HAP-1 (cell line): ENCODE measurements at regions not wholly inside any gene's neighbourhood (a gene's known extent, or its start where the extent isn't known, plus 50 kb on each side); places are given as distances from the start of the nearest gene placed in this dataset.

Source experiments
- DNase-seq, 2 experiments: peaks; one replicate each; pipeline ENCODE4 v3.0.0-alpha.2; 2016 to 2020; ENCODE audit warnings: low spot score in 2 of 2
- H3K27me3 ChIP-seq: fragments of 250-450 bp; sonication (Bioruptor Pico); 2 replicates; pipeline ENCODE4 v1.5.1; 2020; ENCODE audit warnings: low read depth, mild to moderate bottlenecking, moderate library complexity
- H3K36me3 ChIP-seq: fragments of 250-450 bp; sonication (Bioruptor Pico); replicated peaks from 2 replicates; pipeline ENCODE4 v1.5.1; 2020; ENCODE audit warnings: mild to moderate bottlenecking
- H3K4me1 ChIP-seq: fragments of 250-450 bp; sonication (Bioruptor Pico); 2 replicates; pipeline ENCODE4 v1.5.1; 2020; ENCODE audit warnings: mild to moderate bottlenecking
- H3K4me3 ChIP-seq: fragments of 250-450 bp; sonication (Bioruptor Pico); 2 replicates; pipeline ENCODE4 v1.5.1; 2020; ENCODE audit warnings: mild to moderate bottlenecking, moderate library complexity
- H3K9me3 ChIP-seq: fragments of 250-450 bp; sonication (Bioruptor Pico); 2 replicates; pipeline ENCODE4 v1.5.1; 2020; ENCODE audit warnings: mild to moderate bottlenecking, moderate library complexity
- in situ Hi-C: fragments of 300-500 bp; cut with MboI; formaldehyde crosslinking; loops from 3 replicates; pipeline ENCODE4 v1.14.3; 2020; ENCODE audit warnings: low sequenced_read_pairs, inconsistent platforms, mixed read lengths

DNA sequence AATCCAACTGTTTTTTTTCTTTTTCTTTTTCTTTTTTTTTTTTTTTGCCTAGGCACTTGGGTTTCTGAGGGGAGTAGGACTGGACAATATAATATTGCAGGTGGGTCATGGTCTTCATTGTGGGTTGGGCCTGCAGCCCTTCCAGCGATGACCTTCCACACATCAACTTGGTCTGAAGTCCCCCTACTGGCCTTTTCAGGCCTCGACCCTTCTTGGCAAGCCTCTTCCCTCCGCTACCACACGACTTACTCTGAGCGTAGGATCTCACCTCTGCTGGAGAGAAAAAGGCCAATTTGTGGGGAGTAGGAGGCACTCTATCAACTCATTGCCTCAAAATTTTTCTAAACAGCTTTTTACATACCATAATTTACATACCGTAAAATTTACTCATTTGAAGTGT lies 51.1 kb upstream of the GRIK3 start:
- DNase-seq: no peak
- Histone ChIP-seq H3K4me1 (no peaks in the 10 kb centered on the region), H3K9me3 (no peaks in the 10 kb centered on the region), H3K36me3 (no peaks in the 10 kb centered on the region), H3K4me3 (no peak overlapping the region), H3K27me3 (no peaks in the 10 kb centered on the region)
- in situ Hi-C loops: no loop called here

DNA sequence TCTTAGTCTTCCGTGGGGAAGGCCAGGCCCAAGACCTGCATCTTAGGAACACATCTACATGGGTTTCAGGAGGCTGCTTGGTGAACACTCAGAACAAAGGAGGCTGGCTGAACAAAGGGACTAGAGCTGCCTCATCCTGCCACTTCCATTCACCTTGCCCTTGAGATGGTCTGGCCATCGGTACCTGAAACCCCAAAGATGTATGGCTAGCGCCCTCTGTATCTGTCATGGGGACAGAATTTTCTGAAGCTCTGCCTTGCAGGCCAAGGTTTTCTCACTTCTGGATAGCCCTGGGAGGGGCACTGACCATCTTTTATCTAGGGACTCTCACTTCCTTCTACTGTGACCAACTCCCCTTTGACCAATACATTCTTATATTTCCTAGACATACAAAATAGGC lies 55.4 kb upstream of the GRIK3 start:
- Histone ChIP-seq H3K4me3 (no peak overlapping the region), H3K4me1 (no peaks in the 10 kb centered on the region), H3K27me3 (no peaks in the 10 kb centered on the region), H3K36me3 (no peaks in the 10 kb centered on the region), H3K9me3 (no peaks in the 10 kb centered on the region)
- no peak for DNase-seq
- in situ Hi-C loops: no loop called here

DNA sequence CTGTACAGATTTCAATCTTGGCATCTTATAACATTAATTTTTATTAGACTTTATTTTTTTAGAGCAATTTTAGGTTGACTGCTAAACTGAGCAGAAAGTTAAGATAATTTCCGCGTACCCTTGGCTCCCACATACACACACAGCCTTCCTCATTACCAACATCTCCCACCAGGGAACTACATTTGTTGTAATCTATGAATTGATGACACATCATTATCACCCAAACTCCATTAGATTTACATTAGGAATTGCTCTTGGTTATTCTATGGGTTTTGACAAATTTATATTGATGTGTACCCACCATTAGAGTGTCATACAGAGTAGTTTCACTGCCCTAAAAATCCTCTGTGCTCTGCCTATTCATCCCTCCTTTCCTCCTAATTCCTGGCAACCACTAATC lies 56.4 kb upstream of the GRIK3 start:
- DNase-seq: no peak
- in situ Hi-C loops: no loop called here

DNA sequence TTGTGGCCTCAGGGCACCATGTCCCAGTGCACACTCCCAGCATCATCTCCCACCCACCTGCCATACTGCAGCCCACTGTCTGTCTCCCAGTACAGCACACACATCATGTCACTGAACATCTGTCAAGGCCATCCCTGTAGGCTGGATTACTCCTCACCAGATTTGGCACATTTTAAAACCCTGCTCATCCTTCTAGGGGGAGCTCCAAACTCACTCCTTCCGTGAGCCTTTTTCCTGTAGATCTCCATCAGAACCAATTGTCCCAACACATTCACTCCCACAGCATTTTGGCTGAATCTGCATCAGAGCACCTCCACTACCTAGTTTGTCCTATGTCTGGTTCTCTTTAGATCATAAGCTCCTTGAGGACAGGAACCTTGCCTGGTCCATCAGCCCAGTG lies 58.6 kb upstream of the GRIK3 start:
- no peak for DNase-seq
- H3K27me3 ChIP-seq: no peaks in the 10 kb centered on the region
- H3K4me1 ChIP-seq: no peaks in the 10 kb centered on the region
- H3K4me3 ChIP-seq: no peak overlapping the region
- H3K9me3 ChIP-seq: no peaks in the 10 kb centered on the region
- in situ Hi-C loops: no loop called here
- H3K36me3 ChIP-seq: no peaks in the 10 kb centered on the region

More for the DNA sequence above, 56.4 kb upstream of the GRIK3 start:
- Histone ChIP-seq H3K9me3 (no peaks in the 10 kb centered on the region), H3K27me3 (no peaks in the 10 kb centered on the region), H3K4me1 (no peaks in the 10 kb centered on the region), H3K36me3 (no peaks in the 10 kb centered on the region), H3K4me3 (no peak overlapping the region)

DNA sequence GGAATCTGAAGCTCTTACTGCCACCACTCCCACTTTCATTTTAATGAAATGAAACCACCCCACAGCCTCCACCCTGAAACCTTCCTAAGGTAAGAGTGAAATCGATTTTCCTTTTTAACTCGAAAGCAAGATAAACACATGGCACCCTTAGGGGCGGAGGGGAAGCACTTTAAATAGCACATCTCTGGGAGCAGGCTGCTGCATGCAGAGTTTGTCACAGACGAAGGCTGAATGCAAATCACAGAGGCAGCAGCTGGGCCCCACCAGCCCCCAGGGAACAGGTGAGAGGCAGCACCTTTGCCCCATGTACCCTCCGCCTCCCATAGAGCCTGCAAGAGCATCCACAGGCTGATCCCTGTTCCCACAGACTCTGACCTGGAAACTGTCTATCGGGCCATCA lies 60.0 kb upstream of the GRIK3 start:
- Histone ChIP-seq H3K4me3 (no peak overlapping the region), H3K27me3 (no peaks in the 10 kb centered on the region), H3K36me3 (no peaks in the 10 kb centered on the region), H3K9me3 (no peaks in the 10 kb centered on the region), H3K4me1 (no peaks in the 10 kb centered on the region)
- DNase-seq: no peak
- in situ Hi-C loops: no loop called here

DNA sequence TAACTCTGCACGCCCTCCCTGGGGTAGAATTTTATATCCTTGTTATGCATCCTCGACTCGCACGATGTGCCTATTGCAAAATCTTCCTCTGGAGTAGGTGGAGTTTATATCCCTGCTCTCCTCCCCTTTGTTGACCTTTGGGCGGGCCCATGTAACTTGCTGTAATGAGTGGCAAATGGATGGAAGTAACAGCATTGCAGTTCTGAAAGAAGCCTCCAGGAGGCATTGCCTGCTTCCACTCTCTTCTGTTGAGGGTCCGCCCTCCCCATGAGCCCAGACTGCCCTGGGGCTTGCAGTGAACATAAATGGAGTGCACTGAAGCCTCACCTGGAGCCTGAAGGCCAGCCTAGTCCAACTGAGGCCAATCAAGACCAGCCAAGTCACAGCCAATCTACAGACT lies 62.2 kb upstream of the GRIK3 start:
- DNase-seq: peak; percentile 3 to 42
- no peaks in the 10 kb centered on the region for H3K27me3 ChIP-seq
- no peaks in the 10 kb centered on the region for H3K9me3 ChIP-seq
- no peaks in the 10 kb centered on the region for H3K4me1 ChIP-seq
- in situ Hi-C loops: no loop called here
- H3K4me3 ChIP-seq: no peak overlapping the region
- no peaks in the 10 kb centered on the region for H3K36me3 ChIP-seq

DNA sequence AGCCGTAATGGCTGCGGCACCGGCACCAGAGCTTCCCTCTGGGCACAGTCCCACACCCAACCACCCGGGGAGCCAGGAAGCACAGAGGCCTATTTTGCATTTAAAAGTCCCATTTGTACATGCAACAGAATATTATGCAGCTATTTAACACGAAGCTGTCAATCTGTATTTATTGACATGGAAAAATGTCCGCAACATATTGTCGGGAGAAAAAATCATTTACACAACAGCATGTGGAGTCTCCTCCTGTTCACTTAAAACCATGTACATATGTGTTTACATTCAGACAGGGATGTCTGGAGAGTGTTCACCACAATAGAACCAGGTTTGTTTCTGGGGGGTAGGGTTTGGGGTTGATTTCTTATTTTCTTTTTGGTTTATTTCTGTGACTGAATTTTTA lies 63.4 kb upstream of the GRIK3 start:
- no peak for DNase-seq
- no peaks in the 10 kb centered on the region for H3K36me3 ChIP-seq
- no peak overlapping the region for H3K4me3 ChIP-seq
- in situ Hi-C loops: no loop called here
- H3K27me3 ChIP-seq: no peaks in the 10 kb centered on the region
- H3K9me3 ChIP-seq: no peaks in the 10 kb centered on the region
- H3K4me1 ChIP-seq: no peaks in the 10 kb centered on the region

DNA sequence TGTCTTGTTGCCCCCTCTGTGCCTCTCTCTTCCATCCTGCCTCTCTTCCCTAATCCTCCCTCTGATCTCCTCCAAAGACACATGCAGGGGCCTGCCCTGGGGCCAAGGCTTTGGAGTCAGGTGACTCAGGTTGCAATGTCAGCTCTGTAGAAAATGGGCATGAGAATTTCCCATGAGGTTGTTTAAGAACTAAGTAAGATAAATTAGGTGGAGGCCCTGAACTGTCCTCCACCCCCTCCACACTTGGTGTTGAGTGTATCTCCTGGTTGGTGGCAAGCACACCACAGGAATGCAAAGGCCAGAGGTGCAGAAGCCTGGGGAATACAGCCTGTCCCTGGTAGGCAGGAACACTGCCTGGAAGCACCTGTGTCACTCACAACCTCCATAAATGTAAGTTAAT lies 63.9 kb upstream of the GRIK3 start:
- Histone ChIP-seq H3K36me3 (no peaks in the 10 kb centered on the region), H3K9me3 (no peaks in the 10 kb centered on the region), H3K4me3 (no peak overlapping the region), H3K4me1 (no peaks in the 10 kb centered on the region), H3K27me3 (no peaks in the 10 kb centered on the region)
- no peak for DNase-seq
- in situ Hi-C loops: no loop called here

DNA sequence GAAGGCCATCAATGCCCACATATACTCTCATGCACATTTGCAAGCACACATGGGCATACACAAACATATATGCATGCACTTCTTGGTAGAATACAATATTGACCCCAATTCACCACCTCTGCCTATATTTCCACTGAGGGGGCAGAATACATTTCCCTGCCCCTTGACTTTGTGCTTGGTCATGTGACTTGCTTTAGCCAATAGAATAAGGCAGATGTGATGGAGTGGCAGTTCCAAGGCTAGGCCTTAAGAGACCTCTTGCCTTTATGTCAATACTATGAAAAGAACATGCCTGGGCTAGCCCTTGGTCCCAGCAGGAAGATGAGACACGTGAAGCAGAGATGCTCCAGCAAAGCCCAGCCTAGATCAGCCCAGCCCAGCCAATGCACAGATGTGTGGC lies 66.0 kb upstream of the GRIK3 start:
- DNase-seq: no peak
- no peak overlapping the region for H3K4me3 ChIP-seq
- in situ Hi-C loops: no loop called here

DNA sequence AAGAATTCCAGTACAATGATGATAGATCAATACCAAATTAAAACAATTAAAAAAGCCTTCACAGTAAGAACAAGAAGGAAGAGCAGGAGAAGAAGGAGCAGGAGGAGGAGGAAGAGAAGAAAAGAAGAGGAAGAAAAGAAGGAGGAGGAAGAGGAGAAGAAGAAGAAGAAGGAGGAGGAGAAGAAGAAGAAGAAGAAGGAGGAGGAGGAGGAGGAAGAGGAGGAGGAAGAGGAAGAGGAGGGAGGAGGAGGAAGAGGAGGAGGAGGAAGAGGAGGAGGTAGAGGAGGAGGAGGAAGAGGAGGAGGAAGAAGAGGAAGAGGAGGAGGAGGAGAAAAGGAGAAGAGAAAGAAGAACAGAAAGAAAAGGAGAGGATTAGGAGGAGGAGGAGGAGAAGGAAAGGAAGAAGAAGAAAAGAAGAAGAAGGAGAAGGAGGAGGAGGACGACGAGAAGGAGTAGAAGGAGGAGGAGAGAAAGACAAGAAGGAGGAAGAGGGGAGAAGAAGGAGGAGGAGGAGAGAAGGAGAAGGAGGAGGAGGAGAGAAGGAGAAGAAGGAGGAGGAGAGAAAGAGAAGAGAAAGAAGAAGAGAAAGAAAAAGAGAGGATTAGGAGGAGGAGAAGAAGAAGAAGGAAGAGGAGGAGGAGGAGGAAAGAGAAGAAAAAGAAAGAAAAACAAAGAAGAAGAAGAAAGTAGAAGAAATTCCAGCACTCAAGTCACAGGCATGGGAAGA lies 68.5 kb upstream of the GRIK3 start:
- no peaks in the 10 kb centered on the region for H3K36me3 ChIP-seq
- in situ Hi-C loops: no loop called here
- no peak for DNase-seq
- no peaks in the 10 kb centered on the region for H3K27me3 ChIP-seq
- no peaks in the 10 kb centered on the region for H3K4me1 ChIP-seq
- H3K4me3 ChIP-seq: no peak overlapping the region
- no peaks in the 10 kb centered on the region for H3K9me3 ChIP-seq

More for the DNA sequence above, 66.0 kb upstream of the GRIK3 start:
- no peaks in the 10 kb centered on the region for H3K9me3 ChIP-seq
- H3K36me3 ChIP-seq: no peaks in the 10 kb centered on the region
- no peaks in the 10 kb centered on the region for H3K4me1 ChIP-seq
- no peaks in the 10 kb centered on the region for H3K27me3 ChIP-seq

DNA sequence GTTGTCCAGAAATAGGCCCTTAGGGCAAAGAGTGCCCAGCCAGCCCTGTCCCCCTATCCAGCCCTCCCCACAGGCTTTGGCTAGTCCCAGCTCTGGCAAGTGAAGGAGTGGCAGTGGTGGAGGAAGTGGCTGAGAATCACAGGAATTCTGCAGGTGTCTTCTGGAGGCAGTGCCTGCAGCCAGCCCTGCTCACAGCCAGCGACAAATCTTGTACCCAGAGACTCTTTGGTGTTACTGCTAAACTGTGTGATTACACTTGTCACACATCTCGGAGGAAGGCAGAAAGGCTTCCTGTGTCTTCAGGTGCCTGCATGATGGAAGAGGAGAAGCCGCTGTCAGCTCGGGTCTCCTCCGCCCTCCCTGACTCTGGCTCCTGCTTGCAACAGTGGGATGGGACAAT lies 71.6 kb upstream of the GRIK3 start:
- DNase-seq: no peak
- no peak overlapping the region for H3K4me3 ChIP-seq
- in situ Hi-C loops: no loop called here
- H3K9me3 ChIP-seq: no peaks in the 10 kb centered on the region
- H3K4me1 ChIP-seq: no peaks in the 10 kb centered on the region
- H3K36me3 ChIP-seq: no peaks in the 10 kb centered on the region
- H3K27me3 ChIP-seq: no peaks in the 10 kb centered on the region

DNA sequence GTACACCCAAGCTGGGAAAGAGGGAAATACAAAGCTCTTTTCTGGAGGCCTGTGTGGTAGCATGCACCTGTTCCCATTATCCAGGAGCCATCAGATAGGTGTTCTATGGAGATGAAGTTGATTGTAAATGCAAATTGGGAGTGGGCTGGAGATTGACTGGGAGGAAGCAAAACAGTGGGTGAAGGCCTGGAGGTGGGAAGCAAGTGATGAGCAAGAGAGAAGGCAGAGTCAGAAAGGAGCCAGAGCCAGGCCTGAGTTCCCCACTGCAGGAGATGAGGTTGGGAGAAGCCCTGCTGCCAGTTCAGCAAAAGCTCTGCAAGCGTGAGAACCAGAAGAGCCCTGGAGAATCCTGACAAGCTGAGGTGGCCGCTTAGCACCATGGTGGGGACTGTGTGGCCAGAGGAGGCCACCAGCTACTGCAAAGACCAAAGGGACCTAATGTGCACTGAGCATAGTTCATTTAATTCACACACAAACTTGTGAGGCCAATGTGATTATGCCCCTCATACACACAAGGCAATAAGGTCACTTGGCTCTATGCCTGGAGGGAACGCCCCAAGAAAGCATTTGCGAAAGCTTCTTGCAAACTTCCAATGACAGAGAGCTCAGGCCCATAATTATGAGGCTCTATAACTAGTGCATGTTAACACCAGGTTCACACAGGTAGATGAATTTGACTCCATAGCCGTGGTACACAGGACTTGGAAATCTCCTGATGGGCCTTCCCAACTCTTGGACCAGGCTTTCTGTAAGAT lies 73.0 kb upstream of the GRIK3 start:
- DNase-seq: no peak
- no peaks in the 10 kb centered on the region for H3K36me3 ChIP-seq
- no peaks in the 10 kb centered on the region for H3K27me3 ChIP-seq
- no peak overlapping the region for H3K4me3 ChIP-seq
- in situ Hi-C loops: no loop called here
- H3K9me3 ChIP-seq: no peaks in the 10 kb centered on the region
- H3K4me1 ChIP-seq: no peaks in the 10 kb centered on the region

DNA sequence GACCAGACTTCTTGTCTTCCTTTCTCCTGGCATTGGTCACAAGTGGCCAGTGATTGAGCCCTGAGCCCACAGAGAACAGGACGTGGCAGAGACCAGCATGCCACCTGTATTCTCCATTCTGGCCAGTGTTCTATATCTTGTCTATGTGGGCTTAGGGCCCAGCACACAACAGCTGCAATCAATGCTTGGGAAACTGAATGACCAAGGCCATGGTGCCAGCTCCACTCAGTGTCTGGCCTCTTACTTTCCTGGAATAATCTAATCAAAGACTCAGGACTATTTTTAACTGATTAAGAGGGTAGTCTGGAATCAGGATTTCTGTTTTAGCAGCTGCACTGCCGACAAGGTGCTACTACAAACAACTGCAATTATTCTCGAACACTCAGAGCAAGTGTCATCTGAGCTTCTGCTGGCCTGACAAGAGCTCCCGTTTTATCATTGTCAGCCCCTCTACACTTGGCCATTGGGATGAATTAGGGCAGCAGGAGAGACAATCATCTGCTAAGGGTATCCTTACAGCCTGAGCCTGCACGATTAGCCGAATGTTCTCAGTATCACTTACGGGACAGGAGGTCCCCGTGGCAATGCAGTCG lies 74.4 kb upstream of the GRIK3 start:
- in situ Hi-C loops: no loop called here
- H3K27me3 ChIP-seq: no peaks in the 10 kb centered on the region

DNA sequence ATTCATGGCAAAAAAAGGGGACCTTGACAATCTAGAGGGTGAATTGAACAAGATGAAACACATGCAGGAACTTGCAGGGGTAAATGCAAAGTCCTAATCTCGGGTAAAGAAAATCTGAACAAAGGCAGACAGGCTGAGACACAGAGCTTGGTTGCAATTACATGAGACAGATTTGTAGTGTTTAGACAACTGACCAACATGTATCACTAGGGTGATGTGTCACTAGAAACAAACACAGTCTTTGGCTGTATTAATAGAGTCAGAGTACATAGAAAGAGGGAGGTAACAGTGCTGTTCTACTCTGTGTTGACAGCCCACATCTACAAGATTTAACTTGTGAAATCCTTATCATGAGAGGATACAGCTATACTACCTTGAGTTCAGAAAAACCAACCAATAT lies 78.1 kb upstream of the GRIK3 start:
- Histone ChIP-seq H3K4me1 (no peaks in the 10 kb centered on the region), H3K27me3 (no peaks in the 10 kb centered on the region), H3K36me3 (no peaks in the 10 kb centered on the region), H3K4me3 (no peak overlapping the region), H3K9me3 (no peaks in the 10 kb centered on the region)
- DNase-seq: no peak
- in situ Hi-C loops: no loop called here

More for the DNA sequence above, 74.4 kb upstream of the GRIK3 start:
- DNase-seq: no peak
- Histone ChIP-seq H3K9me3 (no peaks in the 10 kb centered on the region), H3K4me3 (no peak overlapping the region), H3K4me1 (no peaks in the 10 kb centered on the region), H3K36me3 (no peaks in the 10 kb centered on the region)
